ENCODE measurements at regions not wholly inside any gene's neighbourhood (a gene's known extent, or its start where the extent isn't known, plus 50 kb on each side); places are given as distances from the start of the nearest gene placed in this dataset.

GRCh38 chr1:244759158-244759557, 76.3 kb upstream of the COX20 start:
- TF ChIP-seq CTCF (conservative IDR thresholded peaks at IDR 0.05; ENCODE audit: low read depth, low read length) (no peak), EZH2 (IDR thresholded peaks at IDR 0.05; ENCODE audit: borderline replicate concordance, low read depth, low read length, poor library complexity, severe bottlenecking) (no peak)
